KOPT-K1 (cell line): ENCODE measurements at regions not wholly inside any gene's neighbourhood (a gene's known extent, or its start where the extent isn't known, plus 50 kb on each side); places are given as distances from the start of the nearest gene placed in this dataset.

Source experiments
- H3K27ac ChIP-seq: fragments of 200-600 bp; sonication (generic); 2 replicates; pipeline ENCODE4 v1.5.1; 2016; ENCODE audit warnings: antibody characterized with exemption, mild to moderate bottlenecking, low read depth, low read length; ENCODE audit not compliant: poor library complexity, severe bottlenecking
- H3K36me3 ChIP-seq: fragments of 200-600 bp; sonication (generic); 2 replicates; pipeline ENCODE4 v1.5.1; 2017; ENCODE audit warnings: antibody characterized with exemption, mild to moderate bottlenecking, low read length, moderate library complexity; ENCODE audit not compliant: insufficient read depth
- H3K9me3 ChIP-seq: fragments of 200-600 bp; sonication (generic); 2 replicates; pipeline ENCODE4 v1.5.1; 2017; ENCODE audit warnings: antibody characterized with exemption, low read length, mild to moderate bottlenecking; ENCODE audit not compliant: insufficient read depth, poor library complexity, severe bottlenecking

- H3K9me3 ChIP-seq: no peaks in the 10 kb centered on the region
- no peak overlapping the region for H3K27ac ChIP-seq
- no peaks in the 10 kb centered on the region for H3K36me3 ChIP-seq
These were observed 387.3 kb upstream of the THBS1 start for GRCh38 chr15:39193611-39194010.

- Histone ChIP-seq H3K36me3 (no peaks in the 10 kb centered on the region), H3K9me3 (no peaks in the 10 kb centered on the region), H3K27ac (no peak overlapping the region)
These were observed 386.6 kb upstream of the THBS1 start for GRCh38 chr15:39194106-39194830.

DNA sequence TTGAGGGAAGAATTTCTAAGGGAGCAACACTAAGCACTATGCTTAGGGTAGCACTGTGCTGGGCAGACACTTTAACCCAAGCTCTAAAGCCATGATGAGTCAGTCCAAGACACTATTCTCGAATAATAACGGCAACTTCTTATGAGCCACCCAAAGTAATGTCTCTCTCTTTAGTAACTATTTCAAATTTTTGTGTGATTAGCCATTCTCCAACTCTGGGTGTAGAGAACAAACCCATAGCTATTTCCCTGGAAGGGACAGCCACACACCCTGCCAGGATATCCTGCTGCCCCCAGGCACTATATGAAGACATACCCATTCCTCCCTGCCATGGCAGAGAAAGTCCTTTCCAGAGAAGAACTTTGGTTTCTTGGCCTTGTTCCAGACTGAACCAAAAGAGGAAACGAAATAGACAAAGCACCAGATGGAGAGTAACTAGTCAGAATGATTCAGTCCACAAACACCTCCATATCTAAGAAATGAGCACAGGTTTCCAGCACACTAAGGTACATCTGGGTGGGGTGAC is 384.9 kb upstream of the THBS1 start:
- no peaks in the 10 kb centered on the region for H3K36me3 ChIP-seq
- H3K9me3 ChIP-seq: no peaks in the 10 kb centered on the region
- no peak overlapping the region for H3K27ac ChIP-seq

GRCh38 chr15:39198044-39199000 is 382.6 kb upstream of the THBS1 start:
- Histone ChIP-seq H3K9me3 (no peaks in the 10 kb centered on the region), H3K27ac (no peak overlapping the region), H3K36me3 (no peaks in the 10 kb centered on the region)

DNA sequence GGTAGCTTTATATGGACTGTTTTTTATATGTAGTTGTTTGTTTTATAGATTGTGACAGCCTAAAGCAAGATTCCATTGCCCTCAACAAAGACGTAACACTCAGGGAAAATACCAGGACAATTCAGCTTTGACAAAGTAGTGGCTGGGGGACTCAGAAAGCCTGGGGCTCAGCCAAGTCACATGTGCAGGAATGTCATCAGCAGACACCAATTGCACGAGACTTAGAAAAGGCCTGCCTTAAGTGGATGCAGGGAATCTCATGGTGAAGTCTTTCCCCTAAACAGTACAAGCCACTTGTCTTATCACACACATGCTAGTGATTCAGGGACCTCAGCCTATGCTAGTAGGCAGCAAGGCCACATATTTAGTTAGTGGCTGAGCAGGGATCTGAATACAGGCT is 381.8 kb upstream of the THBS1 start:
- Histone ChIP-seq H3K36me3 (no peaks in the 10 kb centered on the region), H3K9me3 (no peaks in the 10 kb centered on the region), H3K27ac (no peak overlapping the region)

DNA sequence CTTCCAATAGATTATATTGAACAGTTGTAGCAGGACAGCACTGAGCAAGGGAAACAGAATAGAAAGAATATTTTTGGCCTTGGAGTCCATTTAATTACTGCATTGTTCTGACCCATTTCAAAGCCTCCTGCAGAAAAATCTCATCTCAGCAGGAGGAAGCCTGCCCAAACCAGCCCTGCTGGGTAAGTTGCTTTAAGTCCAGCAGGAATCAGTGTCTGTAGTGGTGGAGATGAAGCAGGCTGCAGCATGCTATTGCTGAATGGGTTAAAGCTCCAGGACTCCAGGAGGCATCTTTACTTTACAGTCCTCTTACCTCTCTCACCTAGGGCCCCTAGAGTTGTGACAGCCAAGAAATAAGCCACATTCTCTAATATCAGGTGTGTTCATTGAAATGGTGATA is 380.3 kb upstream of the THBS1 start:
- Histone ChIP-seq H3K36me3 (no peaks in the 10 kb centered on the region), H3K27ac (no peak overlapping the region), H3K9me3 (no peaks in the 10 kb centered on the region)

GRCh38 chr15:39202641-39203040 is 378.2 kb upstream of the THBS1 start:
- Histone ChIP-seq H3K36me3 (no peaks in the 10 kb centered on the region), H3K9me3 (no peaks in the 10 kb centered on the region), H3K27ac (no peak overlapping the region)

DNA sequence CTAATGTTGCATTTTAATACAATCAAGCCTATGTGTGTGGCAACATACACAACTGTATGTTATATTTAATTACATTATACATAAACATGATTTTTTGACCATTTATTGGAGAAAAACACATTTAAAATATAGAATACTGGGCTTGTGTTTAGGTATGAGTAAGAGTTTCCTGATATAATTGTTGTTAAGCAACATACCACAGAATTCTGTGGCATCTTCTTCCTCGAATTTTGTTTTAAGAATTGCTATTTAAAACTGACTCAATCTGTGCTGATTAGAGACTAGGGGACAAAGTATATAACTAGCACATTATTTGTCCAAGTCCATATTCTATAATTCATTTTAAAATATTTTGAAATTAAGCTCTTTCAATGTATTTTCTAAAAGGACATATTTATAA is 376.8 kb upstream of the THBS1 start:
- no peaks in the 10 kb centered on the region for H3K36me3 ChIP-seq
- H3K9me3 ChIP-seq: no peaks in the 10 kb centered on the region
- no peak overlapping the region for H3K27ac ChIP-seq

DNA sequence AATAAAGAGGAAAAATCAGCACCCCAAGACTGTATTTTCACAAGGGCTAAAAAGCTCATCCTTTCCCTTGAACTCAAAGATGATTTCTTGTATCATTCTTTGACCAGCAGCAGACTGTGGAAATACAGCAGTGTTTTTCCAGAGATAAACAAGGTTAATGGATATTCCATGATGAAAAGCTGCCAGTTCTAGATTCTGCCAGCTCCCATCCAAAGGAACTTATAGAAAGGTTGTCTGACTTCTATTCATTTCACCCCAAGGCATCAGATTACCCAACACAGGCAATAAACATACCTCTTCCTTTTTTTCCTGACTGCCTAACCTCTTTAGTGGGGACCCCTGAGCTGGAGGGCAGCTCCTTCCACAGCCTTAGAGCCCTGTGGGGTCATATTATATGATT is 375.8 kb upstream of the THBS1 start:
- Histone ChIP-seq H3K36me3 (no peaks in the 10 kb centered on the region), H3K9me3 (no peaks in the 10 kb centered on the region), H3K27ac (no peak overlapping the region)

GRCh38 chr15:39205506-39206371 is 375.1 kb upstream of the THBS1 start:
- Histone ChIP-seq H3K36me3 (no peaks in the 10 kb centered on the region), H3K27ac (no peak overlapping the region), H3K9me3 (no peaks in the 10 kb centered on the region)

- Histone ChIP-seq H3K36me3 (no peaks in the 10 kb centered on the region), H3K27ac (no peak overlapping the region)
These were observed 373.3 kb upstream of the THBS1 start for GRCh38 chr15:39207532-39208115.

DNA sequence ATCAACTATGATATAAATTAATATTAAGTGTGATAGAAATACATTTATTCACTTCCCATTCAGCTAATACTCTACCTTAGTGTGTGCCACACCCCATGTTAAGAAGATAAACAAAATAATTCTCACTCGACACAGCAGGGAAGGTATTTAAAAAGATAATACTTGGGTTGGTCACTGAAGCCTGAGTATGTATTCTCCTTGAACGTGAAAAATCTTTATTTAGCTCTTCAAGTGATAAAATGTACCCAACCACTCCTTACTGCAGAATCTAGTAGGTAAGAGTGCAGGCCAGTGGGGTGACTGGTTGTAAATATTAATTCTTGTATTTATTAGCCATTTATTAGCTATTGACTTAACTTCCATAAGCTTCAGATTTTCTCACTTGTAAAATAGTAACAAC is 372.7 kb upstream of the THBS1 start:
- Histone ChIP-seq H3K36me3 (no peaks in the 10 kb centered on the region), H3K9me3 (no peaks in the 10 kb centered on the region), H3K27ac (no peak overlapping the region)

More at GRCh38 chr15:39207532-39208115, 373.3 kb upstream of the THBS1 start:
- H3K9me3 ChIP-seq: no peaks in the 10 kb centered on the region

DNA sequence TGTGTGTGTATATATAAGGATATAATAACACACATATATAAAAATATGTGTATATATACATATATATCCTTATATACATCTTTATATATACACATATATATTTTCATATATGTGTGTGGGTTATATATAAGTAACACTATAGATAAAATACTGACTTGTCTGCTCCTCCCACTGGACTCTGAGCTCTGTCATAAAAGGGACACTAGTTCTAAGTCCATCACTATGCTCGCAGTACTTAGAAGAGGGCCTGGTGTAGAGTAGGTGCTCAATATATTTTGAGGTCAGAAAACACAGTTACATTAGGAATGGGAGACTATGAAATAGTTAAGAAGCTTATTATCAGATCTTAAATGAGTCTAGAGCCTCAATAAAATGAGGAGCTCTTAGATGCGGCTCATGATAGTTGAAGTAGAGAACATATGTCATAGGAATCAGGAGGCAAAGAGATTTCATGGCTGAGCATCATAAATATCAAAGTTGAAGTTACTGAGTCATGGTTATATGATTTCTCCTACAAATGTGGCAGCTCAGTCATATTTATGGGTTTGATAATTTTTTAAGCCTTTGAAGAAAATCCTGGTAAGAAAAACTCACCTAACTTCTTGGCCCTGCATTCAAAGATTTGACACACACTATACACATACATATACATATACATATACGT is 371.2 kb upstream of the THBS1 start:
- H3K36me3 ChIP-seq: no peaks in the 10 kb centered on the region
- no peak overlapping the region for H3K27ac ChIP-seq
- no peaks in the 10 kb centered on the region for H3K9me3 ChIP-seq
